Uterus (tissue), 3 donors: ENCODE measurements at regions not wholly inside any gene's neighbourhood (a gene's known extent, or its start where the extent isn't known, plus 50 kb on each side); places are given as distances from the start of the nearest gene placed in this dataset.

Experiments used
- DNase-seq, 2 donors: peaks; one replicate each; pipeline ENCODE4 v3.0.0-alpha.2; 2019 to 2020
- H3K27ac ChIP-seq, 2 donors: fragments of 200-600 bp; sonication (generic); 1 replicate in 1 of 2; 2 replicates in 1 of 2; pipeline ENCODE4 v1.5.1; 2016 to 2018
- H3K27me3 ChIP-seq, 2 donors: fragments of 200-600 bp; sonication (generic); one replicate each; pipeline ENCODE4 v1.5.1; 2018 to 2019; ENCODE audit warnings: control low read depth in 1 of 2
- H3K36me3 ChIP-seq, 2 donors: fragments of 200-600 bp; sonication (generic); one replicate each; pipeline ENCODE4 v1.5.1; 2019; ENCODE audit warnings: control low read depth in 1 of 2
- H3K4me1 ChIP-seq, 2 donors: fragments of 200-600 bp; sonication (generic); one replicate each; pipeline ENCODE4 v1.5.1; 2018 to 2019; ENCODE audit warnings: control low read depth in 1 of 2
- H3K4me3 ChIP-seq, 2 donors: fragments of 200-600 bp; sonication (generic); 1 replicate in 1 of 2; 2 replicates in 1 of 2; pipeline ENCODE4 v1.5.1; 2018 to 2019; ENCODE audit warnings: mild to moderate bottlenecking in 1 of 2
- H3K9me3 ChIP-seq, 2 donors: fragments of 200-600 bp; sonication (generic); one replicate each; pipeline ENCODE4 v1.5.1; 2019; ENCODE audit warnings: control low read depth in 1 of 2
- POLR2A ChIP-seq, 2 donors: fragments of 450-650 bp; IDR thresholded peaks; one replicate each; pipeline ENCODE4 v1.6.1; 2016; ENCODE audit warnings: antibody characterized with exemption in 2 of 2, mild to moderate bottlenecking in 1 of 2, moderate library complexity in 1 of 2
- intact Hi-C: fragments of 100-400 bp; cut with DNase I; formaldehyde crosslinking; loops from one replicate; pipeline ENCODE4 v1.15.1; 2023; ENCODE audit warnings: low total_unique reads
- TF ChIP-seq, protein P1 (sequence below), 4 experiments: fragments of 200-600 bp in 2 of 4; fragments of 450-650 bp in 2 of 4; sonication (generic) in 2 of 4; IDR thresholded peaks; one replicate each; pipeline ENCODE4 v1.5.1; 2016 to 2019; ENCODE audit warnings: antibody characterized with exemption in 4 of 4, mild to moderate bottlenecking in 2 of 4, moderate library complexity in 1 of 4
- donor health status: DM: yes; HTN: yes; CAD: no.

GRCh38 chr5:106202035-106202434, 1468.7 kb downstream of the EFNA5 start:
- intact Hi-C loops = no loop called here
- TF ChIP-seq, protein P1, sequence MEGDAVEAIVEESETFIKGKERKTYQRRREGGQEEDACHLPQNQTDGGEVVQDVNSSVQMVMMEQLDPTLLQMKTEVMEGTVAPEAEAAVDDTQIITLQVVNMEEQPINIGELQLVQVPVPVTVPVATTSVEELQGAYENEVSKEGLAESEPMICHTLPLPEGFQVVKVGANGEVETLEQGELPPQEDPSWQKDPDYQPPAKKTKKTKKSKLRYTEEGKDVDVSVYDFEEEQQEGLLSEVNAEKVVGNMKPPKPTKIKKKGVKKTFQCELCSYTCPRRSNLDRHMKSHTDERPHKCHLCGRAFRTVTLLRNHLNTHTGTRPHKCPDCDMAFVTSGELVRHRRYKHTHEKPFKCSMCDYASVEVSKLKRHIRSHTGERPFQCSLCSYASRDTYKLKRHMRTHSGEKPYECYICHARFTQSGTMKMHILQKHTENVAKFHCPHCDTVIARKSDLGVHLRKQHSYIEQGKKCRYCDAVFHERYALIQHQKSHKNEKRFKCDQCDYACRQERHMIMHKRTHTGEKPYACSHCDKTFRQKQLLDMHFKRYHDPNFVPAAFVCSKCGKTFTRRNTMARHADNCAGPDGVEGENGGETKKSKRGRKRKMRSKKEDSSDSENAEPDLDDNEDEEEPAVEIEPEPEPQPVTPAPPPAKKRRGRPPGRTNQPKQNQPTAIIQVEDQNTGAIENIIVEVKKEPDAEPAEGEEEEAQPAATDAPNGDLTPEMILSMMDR (IDR thresholded peaks at IDR 0.05) = no peak
- no peak for TF ChIP-seq POLR2A (IDR thresholded peaks at IDR 0.05)
- no peaks in the 10 kb centered on the region for H3K27me3 ChIP-seq

GRCh38 chr5:106200971-106201370, 1469.8 kb downstream of the EFNA5 start:
- H3K27ac ChIP-seq = no peak overlapping the region
- intact Hi-C loops = no loop called here
- TF ChIP-seq, protein P1 (IDR thresholded peaks at IDR 0.05) = no peak
- no peak for TF ChIP-seq POLR2A (IDR thresholded peaks at IDR 0.05)
- peaks cover 0 to 4% of the 10 kb centered on the region in 2 donors for H3K36me3 ChIP-seq
- no peak for DNase-seq
- H3K4me3 ChIP-seq = no peak overlapping the region
- H3K9me3 ChIP-seq = no peaks in the 10 kb centered on the region
- no peaks in the 10 kb centered on the region for H3K4me1 ChIP-seq
- H3K27me3 ChIP-seq = no peaks in the 10 kb centered on the region

More at GRCh38 chr5:106202035-106202434, 1468.7 kb downstream of the EFNA5 start:
- no peak for DNase-seq
- Histone ChIP-seq H3K36me3 (peaks cover 0 to 4% of the 10 kb centered on the region in 2 donors), H3K9me3 (no peaks in the 10 kb centered on the region), H3K27ac (no peak overlapping the region), H3K4me3 (no peak overlapping the region), H3K4me1 (no peaks in the 10 kb centered on the region)

DNA sequence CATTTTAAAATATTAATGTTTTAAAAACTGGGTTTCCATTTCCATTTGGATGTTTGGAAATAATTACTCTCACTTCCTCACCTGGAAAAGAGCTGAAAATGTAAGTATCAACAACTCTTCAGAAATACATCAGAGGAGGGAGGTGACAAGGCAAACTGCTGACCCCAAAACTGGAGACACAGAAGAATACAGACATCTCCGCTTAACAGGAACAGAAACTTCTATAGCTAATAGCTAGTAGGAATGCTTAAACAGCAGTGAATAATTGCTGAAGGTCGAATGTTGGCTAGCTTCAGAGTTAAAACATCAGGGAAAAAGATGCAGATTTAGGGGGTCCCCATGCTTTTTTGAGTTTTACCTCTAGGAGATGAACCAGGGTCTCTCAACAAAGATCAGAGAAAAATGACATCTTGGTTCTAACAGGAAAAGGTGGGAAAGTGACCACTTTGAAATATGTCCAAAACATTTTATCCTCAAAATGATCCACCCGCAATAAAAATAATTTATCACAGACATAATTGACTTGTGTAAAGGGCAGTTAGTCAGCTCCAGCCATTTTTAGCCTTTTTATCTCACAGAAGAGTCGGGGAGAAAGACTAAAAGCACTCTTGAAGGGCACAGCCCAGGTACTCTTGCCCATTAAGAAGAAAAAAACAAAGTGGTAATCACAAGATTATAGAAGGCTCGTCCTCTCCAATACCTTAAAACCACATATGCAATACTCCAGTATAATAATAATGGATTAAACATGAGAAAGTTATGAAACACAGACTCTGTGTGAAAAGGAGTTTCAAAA, 1474.9 kb downstream of the EFNA5 start:
- intact Hi-C loops = no loop called here
- DNase-seq = no peak
- H3K9me3 ChIP-seq = no peaks in the 10 kb centered on the region
- H3K36me3 ChIP-seq = peaks cover 0 to 4% of the 10 kb centered on the region in 2 donors
- H3K4me3 ChIP-seq = no peak overlapping the region
- H3K27ac ChIP-seq = no peak overlapping the region
- H3K27me3 ChIP-seq = no peaks in the 10 kb centered on the region
- H3K4me1 ChIP-seq = no peaks in the 10 kb centered on the region
- TF ChIP-seq, protein P1 (IDR thresholded peaks at IDR 0.05) = no peak
- no peak for TF ChIP-seq POLR2A (IDR thresholded peaks at IDR 0.05)

DNA sequence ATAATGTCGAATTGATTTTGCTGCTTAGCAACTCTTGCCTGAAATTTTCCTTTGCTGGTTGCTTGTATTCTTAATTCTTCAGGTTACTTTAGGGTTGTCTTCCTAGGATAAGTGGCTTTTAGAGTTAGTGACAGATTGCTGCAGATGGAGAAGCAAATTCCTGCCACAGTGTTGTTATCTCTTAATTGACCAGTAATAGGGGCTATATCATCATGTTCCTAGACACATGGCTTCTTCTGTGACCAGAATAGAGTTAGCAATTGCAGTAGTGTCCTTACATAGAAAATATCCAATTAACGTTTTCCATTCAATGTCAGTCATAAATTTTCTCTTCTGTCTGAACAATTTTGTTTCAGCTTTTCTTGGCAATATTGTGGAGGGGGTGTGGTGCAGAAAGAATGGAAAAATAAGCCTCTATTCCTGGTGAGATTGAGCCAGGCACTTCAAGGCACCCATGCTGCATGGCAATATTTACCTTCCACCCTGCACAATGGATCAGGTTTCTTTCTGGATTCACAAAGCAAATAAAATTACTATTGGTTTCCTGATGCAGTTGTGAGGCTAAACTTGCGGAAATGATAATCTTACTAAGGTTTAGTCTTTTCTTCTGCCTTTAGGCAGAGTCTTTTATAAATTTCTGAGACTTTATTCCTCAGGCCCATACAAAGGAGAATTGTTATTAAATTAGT, 1481.5 kb downstream of the EFNA5 start:
- H3K27ac ChIP-seq = no peak overlapping the region
- no peaks in the 10 kb centered on the region for H3K9me3 ChIP-seq
- H3K4me3 ChIP-seq = no peak overlapping the region
- DNase-seq = no peak
- H3K27me3 ChIP-seq = no peaks in the 10 kb centered on the region
- intact Hi-C loops = no loop called here
- no peaks in the 10 kb centered on the region for H3K4me1 ChIP-seq
- no peak for TF ChIP-seq POLR2A (IDR thresholded peaks at IDR 0.05)
- TF ChIP-seq, protein P1 (IDR thresholded peaks at IDR 0.05) = no peak
- H3K36me3 ChIP-seq = no peaks in the 10 kb centered on the region

GRCh38 chr5:106185661-106186081, 1485.1 kb downstream of the EFNA5 start:
- intact Hi-C loops = no loop called here
- Histone ChIP-seq H3K4me3 (no peak overlapping the region), H3K27me3 (no peaks in the 10 kb centered on the region), H3K36me3 (no peaks in the 10 kb centered on the region), H3K9me3 (no peaks in the 10 kb centered on the region), H3K27ac (no peak overlapping the region), H3K4me1 (no peaks in the 10 kb centered on the region)
- TF ChIP-seq POLR2A (IDR thresholded peaks at IDR 0.05) = no peak
- TF ChIP-seq, protein P1 (IDR thresholded peaks at IDR 0.05) = no peak
- DNase-seq = no peak
